Islet of Langerhans (tissue), 1 donor: ENCODE measurements at regions not wholly inside any gene's neighbourhood (a gene's known extent, or its start where the extent isn't known, plus 50 kb on each side); places are given as distances from the start of the nearest gene placed in this dataset.

Source experiments
- FAIRE-seq: peaks from one replicate; lab custom pipeline; 2011; peaks lifted over from hg19 to GRCh38; lab: Jason Lieb, UNC

GRCh38 chr4:111720866-111721265 lies 424.4 kb upstream of the FAM241A start:
- no peak for FAIRE-seq

- no peak for FAIRE-seq
These were observed 423.0 kb upstream of the FAM241A start for GRCh38 chr4:111722213-111722720.

- FAIRE-seq, result no peak
These were observed 408.7 kb upstream of the FAM241A start for GRCh38 chr4:111736516-111736915.

- FAIRE-seq, result no peak
These were observed 400.4 kb upstream of the FAM241A start for GRCh38 chr4:111744847-111745246.

GRCh38 chr4:111748157-111748556 lies 397.1 kb upstream of the FAM241A start:
- no peak for FAIRE-seq

- FAIRE-seq, result no peak
These were observed 391.3 kb upstream of the FAM241A start for GRCh38 chr4:111754003-111754402.

GRCh38 chr4:111755571-111755970 lies 389.7 kb upstream of the FAM241A start:
- FAIRE-seq, result no peak

GRCh38 chr4:111761531-111761930 lies 383.7 kb upstream of the FAM241A start:
- FAIRE-seq, result no peak

GRCh38 chr4:111770514-111770913 lies 374.7 kb upstream of the FAM241A start:
- FAIRE-seq, result no peak

GRCh38 chr4:111773858-111774257 lies 371.4 kb upstream of the FAM241A start:
- FAIRE-seq, result no peak

- no peak for FAIRE-seq
These were observed 369.5 kb upstream of the FAM241A start for GRCh38 chr4:111775556-111776297.

- no peak for FAIRE-seq
These were observed 368.7 kb upstream of the FAM241A start for GRCh38 chr4:111776561-111776960.

- no peak for FAIRE-seq
These were observed 366.7 kb upstream of the FAM241A start for GRCh38 chr4:111778543-111778942.

GRCh38 chr4:111780965-111781364 lies 364.3 kb upstream of the FAM241A start:
- FAIRE-seq, result no peak

GRCh38 chr4:111781611-111782010 lies 363.6 kb upstream of the FAM241A start:
- no peak for FAIRE-seq

- FAIRE-seq, result no peak
These were observed 357.2 kb upstream of the FAM241A start for GRCh38 chr4:111788099-111788498.

- no peak for FAIRE-seq
These were observed 355.2 kb upstream of the FAM241A start for GRCh38 chr4:111789901-111790640.

GRCh38 chr4:111792632-111793031 lies 352.6 kb upstream of the FAM241A start:
- no peak for FAIRE-seq

- FAIRE-seq, result no peak
These were observed 351.7 kb upstream of the FAM241A start for GRCh38 chr4:111793433-111794091.

- no peak for FAIRE-seq
These were observed 347.6 kb upstream of the FAM241A start for GRCh38 chr4:111797455-111798163.

GRCh38 chr4:111798840-111799239 lies 346.4 kb upstream of the FAM241A start:
- no peak for FAIRE-seq

- FAIRE-seq, result no peak
These were observed 344.7 kb upstream of the FAM241A start for GRCh38 chr4:111800551-111800950.
